Coronary artery (tissue), 2 donors: ENCODE measurements at regions not wholly inside any gene's neighbourhood (a gene's known extent, or its start where the extent isn't known, plus 50 kb on each side); places are given as distances from the start of the nearest gene placed in this dataset.
"Not testable (repeated sequence)": the region's sequence is repeated elsewhere in the genome, so short reads cannot be mapped to it uniquely, and the experiment has no call there.

Experiments used
- DNase-seq: peaks from one replicate; pipeline ENCODE4 v3.0.0-alpha.2; 2017; ENCODE audit warnings: low spot score
- H3K27ac ChIP-seq, 2 donors: fragments of 200-600 bp; sonication (generic); one replicate each; pipeline ENCODE4 v1.5.1; 2016 to 2019
- H3K4me3 ChIP-seq: fragments of 200-600 bp; sonication (generic); 2 replicates; pipeline ENCODE4 v1.5.1; 2016; ENCODE audit warnings: mild to moderate bottlenecking, moderate library complexity
- TF ChIP-seq, protein P1 (sequence below): fragments of 200-600 bp; sonication (generic); IDR thresholded peaks from one replicate; pipeline ENCODE4 v1.5.1; 2019; ENCODE audit warnings: antibody characterized with exemption

- Histone ChIP-seq H3K4me3 (no peak overlapping the region), H3K27ac (no peak overlapping the region)
- no peak for DNase-seq
- TF ChIP-seq, protein P1, sequence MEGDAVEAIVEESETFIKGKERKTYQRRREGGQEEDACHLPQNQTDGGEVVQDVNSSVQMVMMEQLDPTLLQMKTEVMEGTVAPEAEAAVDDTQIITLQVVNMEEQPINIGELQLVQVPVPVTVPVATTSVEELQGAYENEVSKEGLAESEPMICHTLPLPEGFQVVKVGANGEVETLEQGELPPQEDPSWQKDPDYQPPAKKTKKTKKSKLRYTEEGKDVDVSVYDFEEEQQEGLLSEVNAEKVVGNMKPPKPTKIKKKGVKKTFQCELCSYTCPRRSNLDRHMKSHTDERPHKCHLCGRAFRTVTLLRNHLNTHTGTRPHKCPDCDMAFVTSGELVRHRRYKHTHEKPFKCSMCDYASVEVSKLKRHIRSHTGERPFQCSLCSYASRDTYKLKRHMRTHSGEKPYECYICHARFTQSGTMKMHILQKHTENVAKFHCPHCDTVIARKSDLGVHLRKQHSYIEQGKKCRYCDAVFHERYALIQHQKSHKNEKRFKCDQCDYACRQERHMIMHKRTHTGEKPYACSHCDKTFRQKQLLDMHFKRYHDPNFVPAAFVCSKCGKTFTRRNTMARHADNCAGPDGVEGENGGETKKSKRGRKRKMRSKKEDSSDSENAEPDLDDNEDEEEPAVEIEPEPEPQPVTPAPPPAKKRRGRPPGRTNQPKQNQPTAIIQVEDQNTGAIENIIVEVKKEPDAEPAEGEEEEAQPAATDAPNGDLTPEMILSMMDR: no peak
Observed at GRCh38 chr3:165669967-165670366, 167.3 kb downstream of the BCHE start.

DNA sequence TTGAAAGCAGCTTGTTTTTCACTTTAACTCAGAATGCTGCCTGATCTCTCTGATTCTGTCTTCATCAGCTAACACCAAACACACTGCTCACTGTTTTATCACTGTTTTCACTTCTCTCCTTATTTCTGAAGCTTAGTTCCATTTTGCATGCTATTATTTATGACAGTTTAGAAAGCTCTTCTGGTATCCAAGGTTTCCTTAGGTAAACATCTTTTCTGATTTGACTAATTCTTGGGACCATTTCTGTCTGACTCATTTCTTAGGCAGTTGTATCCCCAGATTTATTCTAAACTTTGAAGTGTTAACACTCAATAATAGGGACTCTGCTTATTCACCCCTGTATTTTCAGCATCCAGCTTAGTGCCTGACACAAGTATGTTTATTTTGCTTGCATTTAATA is 167.7 kb downstream of the BCHE start:
- H3K27ac ChIP-seq: no peak overlapping the region
- H3K4me3 ChIP-seq: no peak overlapping the region
- DNase-seq: no peak
- TF ChIP-seq, protein P1: no peak

- Histone ChIP-seq H3K4me3 (no peak overlapping the region), H3K27ac (no peak overlapping the region)
- TF ChIP-seq, protein P1: no peak
- DNase-seq: no peak
Observed at GRCh38 chr3:165667676-165668075, 169.5 kb downstream of the BCHE start.

DNA sequence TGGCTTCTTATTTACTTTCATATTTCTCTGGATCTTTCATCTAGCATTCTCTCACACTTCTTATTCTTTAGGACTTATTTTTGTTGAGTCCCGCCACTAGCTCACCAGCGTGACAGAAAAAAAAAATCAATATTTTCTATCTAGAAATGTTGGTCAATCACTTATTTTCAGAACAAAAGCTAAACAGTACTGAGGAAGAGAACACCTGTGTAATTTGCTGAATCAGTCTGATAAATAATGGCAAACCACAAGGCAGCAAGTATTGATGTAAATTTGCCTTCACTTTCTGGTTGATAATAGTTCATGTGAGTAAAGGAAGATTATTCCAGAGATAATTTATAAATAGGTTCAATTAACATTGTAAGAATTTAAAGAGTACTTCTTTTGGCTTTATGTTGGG is 179.2 kb downstream of the BCHE start:
- Histone ChIP-seq H3K4me3 (no peak overlapping the region), H3K27ac (no peak overlapping the region)
- DNase-seq: no peak
- TF ChIP-seq, protein P1: no peak

DNA sequence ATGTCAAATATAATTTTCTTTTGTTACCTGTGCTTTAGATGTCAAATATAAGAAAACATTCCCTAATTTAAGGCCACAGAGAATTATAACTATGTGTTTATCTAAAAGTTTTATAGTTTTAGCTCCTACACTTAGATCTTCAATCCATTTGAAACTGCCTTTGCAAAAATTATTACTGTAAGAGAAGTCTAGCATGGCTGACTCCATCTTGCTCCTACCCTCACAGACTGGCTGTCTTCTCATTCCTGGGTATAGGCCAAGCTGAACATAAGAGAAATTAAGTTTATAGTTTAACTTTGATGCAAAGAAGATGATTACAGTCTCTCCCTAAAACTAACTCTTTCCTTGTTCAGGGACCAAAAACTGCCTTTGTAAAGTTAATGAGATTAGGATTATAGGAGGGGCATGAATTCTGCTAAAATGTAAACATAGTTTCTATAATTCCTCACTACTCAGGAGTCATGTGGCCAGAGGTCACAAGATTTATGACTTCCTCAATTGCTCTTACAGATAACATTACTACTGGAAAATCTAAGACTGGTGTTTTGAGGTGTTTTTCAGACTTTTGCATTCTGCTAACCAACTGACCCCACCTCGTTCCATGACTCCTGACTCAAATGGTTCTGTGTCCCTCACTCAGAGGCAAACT is 184.0 kb downstream of the BCHE start:
- DNase-seq: no peak
- TF ChIP-seq, protein P1: no peak

GRCh38 chr3:165649282-165649681 is 187.9 kb downstream of the BCHE start:
- not testable (repeated sequence) for DNase-seq, H3K27ac ChIP-seq, H3K4me3 ChIP-seq

More for the DNA sequence above, 184.0 kb downstream of the BCHE start:
- no peak overlapping the region for H3K27ac ChIP-seq
- no peak overlapping the region for H3K4me3 ChIP-seq

- no peak for DNase-seq
- no peak overlapping the region for H3K27ac ChIP-seq
- TF ChIP-seq, protein P1: no peak
- H3K4me3 ChIP-seq: no peak overlapping the region
Observed at GRCh38 chr3:165645191-165645590, 192.0 kb downstream of the BCHE start.

- no peak for DNase-seq
- H3K4me3 ChIP-seq: no peak overlapping the region
- TF ChIP-seq, protein P1: no peak
- no peak overlapping the region for H3K27ac ChIP-seq
Observed at GRCh38 chr3:165644331-165644730, 192.9 kb downstream of the BCHE start.
